HepG2 (cell line): ENCODE measurements at regions not wholly inside any gene's neighbourhood (a gene's known extent, or its start where the extent isn't known, plus 50 kb on each side); places are given as distances from the start of the nearest gene placed in this dataset.
A peak's percentile ranks its signal among the peaks of the same experiment; 100 is the strongest.

ENCODE experiments used
- ARID2 ChIP-seq: sonication (generic); formaldehyde crosslinking; IDR thresholded peaks from 2 replicates; pipeline ENCODE4 v1.8.1; 2022; ENCODE audit warnings: mild to moderate bottlenecking, missing genetic modification reagents, borderline replicate concordance
- CHD4 ChIP-seq: fragments of 200-600 bp; sonication (generic); IDR thresholded peaks from 2 replicates; pipeline ENCODE4 v1.7.0; 2017; ENCODE audit warnings: mild to moderate bottlenecking, low read length, borderline replicate concordance
- ELF1 ChIP-seq: sonication (generic); formaldehyde crosslinking; IDR thresholded peaks from 2 replicates; pipeline ENCODE4 v1.4.0; 2020; ENCODE audit warnings: missing genetic modification reagents
- ELK4 ChIP-seq: sonication (generic); formaldehyde crosslinking; IDR thresholded peaks from 2 replicates; pipeline ENCODE4 v1.9.0; 2021; ENCODE audit warnings: missing genetic modification reagents, borderline replicate concordance
- GLI4 ChIP-seq: sonication (generic); formaldehyde crosslinking; IDR thresholded peaks from 2 replicates; pipeline ENCODE4 v1.5.1; 2020; ENCODE audit warnings: missing genetic modification reagents, mild to moderate bottlenecking, moderate library complexity, borderline replicate concordance
- HNF4G ChIP-seq, 2 experiments: sonication (generic) in 1 of 2; formaldehyde crosslinking in 1 of 2; IDR thresholded peaks; 2 replicates each; pipeline versions ENCODE4 v1.4.0 to v1.6.1; 2011 to 2020; ENCODE audit warnings: borderline replicate concordance in 2 of 2, low read depth in 2 of 2, mild to moderate bottlenecking in 2 of 2, low read length in 1 of 2, missing genetic modification reagents in 1 of 2, moderate library complexity in 1 of 2
- KAT2B ChIP-seq: fragments of 150-350 bp; IDR thresholded peaks from 2 replicates; pipeline ENCODE4 v1.6.1; 2014; ENCODE audit warnings: low read depth, low read length, borderline replicate concordance
- MIER3 ChIP-seq: IDR thresholded peaks from 2 replicates; pipeline ENCODE4 v1.6.1; 2016; ENCODE audit warnings: missing compliant biosample characterization, borderline replicate concordance
- NR2F6 ChIP-seq, 2 experiments: IDR thresholded peaks; 2 replicates each; pipeline ENCODE4 v1.6.1; 2016; ENCODE audit warnings: antibody characterized with exemption in 1 of 2, mild to moderate bottlenecking in 1 of 2
- PTBP1 ChIP-seq: fragments of 200-400 bp; formaldehyde crosslinking; IDR thresholded peaks from 2 replicates; pipeline ENCODE4 v1.6.1; 2018; ENCODE audit warnings: low read length, low read depth; ENCODE audit not compliant: poor library complexity, severe bottlenecking
- RAD51 ChIP-seq: fragments of 450-650 bp; IDR thresholded peaks from 2 replicates; pipeline ENCODE4 v1.6.1; 2016; ENCODE audit warnings: borderline replicate concordance
- SETDB1 ChIP-seq: sonication (generic); formaldehyde crosslinking; IDR thresholded peaks from 2 replicates; pipeline ENCODE4 v1.5.1; 2020; ENCODE audit warnings: missing genetic modification reagents, mild to moderate bottlenecking, borderline replicate concordance
- SNRNP70 ChIP-seq: fragments of 200-400 bp; formaldehyde crosslinking; IDR thresholded peaks from 2 replicates; pipeline ENCODE4 v1.6.1; 2017; ENCODE audit warnings: mild to moderate bottlenecking, low read depth, low read length, moderate library complexity
- ZC3H13 ChIP-seq: sonication (generic); formaldehyde crosslinking; IDR thresholded peaks from 2 replicates; pipeline ENCODE4 v1.8.1; 2023; ENCODE audit warnings: mild to moderate bottlenecking, missing genetic modification reagents, moderate library complexity
- ZNF17 ChIP-seq: sonication (generic); formaldehyde crosslinking; IDR thresholded peaks from 2 replicates; pipeline ENCODE4 v1.5.0; 2020; ENCODE audit warnings: mild to moderate bottlenecking, missing genetic modification reagents
- ZNF468 ChIP-seq: sonication (generic); formaldehyde crosslinking; IDR thresholded peaks from 2 replicates; pipeline ENCODE4 v1.8.0; 2022; ENCODE audit warnings: mild to moderate bottlenecking, moderate library complexity, missing genetic modification reagents
- ZNF549 ChIP-seq: sonication (generic); formaldehyde crosslinking; IDR thresholded peaks from 2 replicates; pipeline ENCODE4 v1.5.0; 2020; ENCODE audit warnings: missing genetic modification reagents
- ZSCAN31 ChIP-seq: sonication (generic); formaldehyde crosslinking; IDR thresholded peaks from 2 replicates; pipeline ENCODE4 v1.5.0; 2020; ENCODE audit warnings: low read depth, mild to moderate bottlenecking, missing genetic modification reagents
- TF ChIP-seq, protein P1 (sequence below): sonication (generic); formaldehyde crosslinking; IDR thresholded peaks from 2 replicates; pipeline ENCODE4 v1.4.0; 2020; ENCODE audit warnings: missing genetic modification reagents, borderline replicate concordance
- TF ChIP-seq, protein P2 (sequence below): sonication (generic); formaldehyde crosslinking; IDR thresholded peaks from 2 replicates; pipeline ENCODE4 v1.4.0; 2020; ENCODE audit warnings: missing genetic modification reagents, borderline replicate concordance

GRCh38 chr9:129343424-129344375, 165.6 kb upstream of the IER5L start (continued):
- TF ChIP-seq, protein P1, sequence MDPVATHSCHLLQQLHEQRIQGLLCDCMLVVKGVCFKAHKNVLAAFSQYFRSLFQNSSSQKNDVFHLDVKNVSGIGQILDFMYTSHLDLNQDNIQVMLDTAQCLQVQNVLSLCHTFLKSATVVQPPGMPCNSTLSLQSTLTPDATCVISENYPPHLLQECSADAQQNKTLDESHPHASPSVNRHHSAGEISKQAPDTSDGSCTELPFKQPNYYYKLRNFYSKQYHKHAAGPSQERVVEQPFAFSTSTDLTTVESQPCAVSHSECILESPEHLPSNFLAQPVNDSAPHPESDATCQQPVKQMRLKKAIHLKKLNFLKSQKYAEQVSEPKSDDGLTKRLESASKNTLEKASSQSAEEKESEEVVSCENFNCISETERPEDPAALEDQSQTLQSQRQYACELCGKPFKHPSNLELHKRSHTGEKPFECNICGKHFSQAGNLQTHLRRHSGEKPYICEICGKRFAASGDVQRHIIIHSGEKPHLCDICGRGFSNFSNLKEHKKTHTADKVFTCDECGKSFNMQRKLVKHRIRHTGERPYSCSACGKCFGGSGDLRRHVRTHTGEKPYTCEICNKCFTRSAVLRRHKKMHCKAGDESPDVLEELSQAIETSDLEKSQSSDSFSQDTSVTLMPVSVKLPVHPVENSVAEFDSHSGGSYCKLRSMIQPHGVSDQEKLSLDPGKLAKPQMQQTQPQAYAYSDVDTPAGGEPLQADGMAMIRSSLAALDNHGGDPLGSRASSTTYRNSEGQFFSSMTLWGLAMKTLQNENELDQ (CRISPR knock-in tag) = no peak
- peak; percentile 86; the same call in 1 of the 2 replicates for TF ChIP-seq CHD4
- peak; percentile 92 for TF ChIP-seq NR2F6 (IDR thresholded peaks at IDR 0.05)
- peak; percentile 97 for TF ChIP-seq NR2F6 (CRISPR knock-in tag; IDR thresholded peaks at IDR 0.05)
- TF ChIP-seq ELK4 (CRISPR knock-in tag) = no peak
- no peak for TF ChIP-seq SETDB1 (CRISPR knock-in tag)
- TF ChIP-seq ZNF468 (CRISPR knock-in tag) = no peak
- no peak for TF ChIP-seq ARID2 (CRISPR knock-in tag)
- TF ChIP-seq, protein P2, sequence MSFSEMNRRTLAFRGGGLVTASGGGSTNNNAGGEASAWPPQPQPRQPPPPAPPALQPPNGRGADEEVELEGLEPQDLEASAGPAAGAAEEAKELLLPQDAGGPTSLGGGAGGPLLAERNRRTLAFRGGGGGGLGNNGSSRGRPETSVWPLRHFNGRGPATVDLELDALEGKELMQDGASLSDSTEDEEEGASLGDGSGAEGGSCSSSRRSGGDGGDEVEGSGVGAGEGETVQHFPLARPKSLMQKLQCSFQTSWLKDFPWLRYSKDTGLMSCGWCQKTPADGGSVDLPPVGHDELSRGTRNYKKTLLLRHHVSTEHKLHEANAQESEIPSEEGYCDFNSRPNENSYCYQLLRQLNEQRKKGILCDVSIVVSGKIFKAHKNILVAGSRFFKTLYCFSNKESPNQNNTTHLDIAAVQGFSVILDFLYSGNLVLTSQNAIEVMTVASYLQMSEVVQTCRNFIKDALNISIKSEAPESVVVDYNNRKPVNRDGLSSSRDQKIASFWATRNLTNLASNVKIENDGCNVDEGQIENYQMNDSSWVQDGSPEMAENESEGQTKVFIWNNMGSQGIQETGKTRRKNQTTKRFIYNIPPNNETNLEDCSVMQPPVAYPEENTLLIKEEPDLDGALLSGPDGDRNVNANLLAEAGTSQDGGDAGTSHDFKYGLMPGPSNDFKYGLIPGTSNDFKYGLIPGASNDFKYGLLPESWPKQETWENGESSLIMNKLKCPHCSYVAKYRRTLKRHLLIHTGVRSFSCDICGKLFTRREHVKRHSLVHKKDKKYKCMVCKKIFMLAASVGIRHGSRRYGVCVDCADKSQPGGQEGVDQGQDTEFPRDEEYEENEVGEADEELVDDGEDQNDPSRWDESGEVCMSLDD (CRISPR knock-in tag) = peak; percentile 97; the same call in 1 of the 2 replicates
- TF ChIP-seq GLI4 (CRISPR knock-in tag) = peak; percentile 49; the same call in 1 of the 2 replicates
- no peak for TF ChIP-seq SNRNP70
- no peak for TF ChIP-seq RAD51
- TF ChIP-seq HNF4G (IDR thresholded peaks at IDR 0.05; ENCODE audit: borderline replicate concordance, low read depth, low read length) = peak; percentile 43; the same call in 1 of the 2 replicates
- peak; percentile 95; the same call in 1 of the 2 replicates for TF ChIP-seq HNF4G (CRISPR knock-in tag; IDR thresholded peaks at IDR 0.05; ENCODE audit: borderline replicate concordance, low read depth)
- TF ChIP-seq ZC3H13 (CRISPR knock-in tag) = peak; percentile 71
- peak; percentile 97 for TF ChIP-seq ZSCAN31
- TF ChIP-seq ELF1 (CRISPR knock-in tag) = peak; percentile 96
- TF ChIP-seq ZNF549 = no peak
- TF ChIP-seq KAT2B = no peak
- TF ChIP-seq MIER3 (CRISPR knock-in tag) = peak; percentile 88; the same call in 1 of the 2 replicates
- no peak for TF ChIP-seq ZNF17 (CRISPR knock-in tag)
- TF ChIP-seq PTBP1 = peak; percentile 39
